Gastroesophageal sphincter (tissue), 4 donors: ENCODE measurements at regions not wholly inside any gene's neighbourhood (a gene's known extent, or its start where the extent isn't known, plus 50 kb on each side); places are given as distances from the start of the nearest gene placed in this dataset.
"Not testable (repeated sequence)": the region's sequence is repeated elsewhere in the genome, so short reads cannot be mapped to it uniquely, and the experiment has no call there.

Experiments used
- ATAC-seq: fragments of 150-250 bp; one replicate; pipeline ENCODE4 v1.9.1; 2016; ENCODE audit warnings: mild to moderate bottlenecking, moderate library complexity
- H3K27ac ChIP-seq, 4 donors: fragments of 200-600 bp; sonication (generic) in 3 of 4; 1 replicate in 3 of 4; 2 replicates in 1 of 4; pipeline ENCODE4 v1.5.1; 2016 to 2019
- H3K27me3 ChIP-seq: fragments of 200-600 bp; sonication (generic); one replicate; pipeline ENCODE4 v1.5.1; 2019
- H3K36me3 ChIP-seq, 2 donors: fragments of 200-600 bp; sonication (generic); one replicate each; pipeline ENCODE4 v1.5.1; 2019; ENCODE audit warnings: control low read depth in 1 of 2
- H3K4me1 ChIP-seq, 3 donors: fragments of 200-600 bp; sonication (generic); 1 replicate in 2 of 3; 2 replicates in 1 of 3; pipeline ENCODE4 v1.5.1; 2016 to 2019; ENCODE audit warnings: control low read depth in 2 of 3
- H3K4me3 ChIP-seq, 2 donors: fragments of 200-600 bp; sonication (generic); one replicate each; pipeline ENCODE4 v1.5.1; 2019; ENCODE audit warnings: mild to moderate bottlenecking in 1 of 2, moderate library complexity in 1 of 2
- H3K9me3 ChIP-seq, 3 donors: fragments of 200-600 bp; sonication (generic); one replicate each; pipeline ENCODE4 v1.5.1; 2017 to 2019; ENCODE audit warnings: control low read depth in 2 of 3
- EP300 ChIP-seq: sonication (generic); formaldehyde crosslinking; IDR thresholded peaks from one replicate; pipeline ENCODE4 v1.6.1; 2017; ENCODE audit warnings: antibody characterized with exemption, mild to moderate bottlenecking
- POLR2A ChIP-seq, 2 donors: fragments of 450-650 bp; IDR thresholded peaks; one replicate each; pipeline ENCODE4 v1.6.1; 2017; ENCODE audit warnings: antibody characterized with exemption in 2 of 2, mild to moderate bottlenecking in 2 of 2, moderate library complexity in 1 of 2
- POLR2AphosphoS5 ChIP-seq: sonication (generic); formaldehyde crosslinking; IDR thresholded peaks from one replicate; pipeline ENCODE4 v1.6.1; 2017; ENCODE audit warnings: antibody characterized with exemption
- WGBS, 2 donors: methylation state at CpG; one replicate each; pipeline ENCODE4 v1.1.5; 2018; ENCODE audit warnings: low coverage in 1 of 2; 5-methylcytosine and 5-hydroxymethylcytosine counted together
- TF ChIP-seq, protein P1 (sequence below), 4 experiments: fragments of 200-600 bp in 2 of 4; fragments of 450-650 bp in 2 of 4; sonication (generic) in 1 of 4; IDR thresholded peaks; one replicate each; pipeline ENCODE4 v1.5.1; 2017 to 2019; ENCODE audit warnings: antibody characterized with exemption in 4 of 4, mild to moderate bottlenecking in 2 of 4, moderate library complexity in 2 of 4

DNA sequence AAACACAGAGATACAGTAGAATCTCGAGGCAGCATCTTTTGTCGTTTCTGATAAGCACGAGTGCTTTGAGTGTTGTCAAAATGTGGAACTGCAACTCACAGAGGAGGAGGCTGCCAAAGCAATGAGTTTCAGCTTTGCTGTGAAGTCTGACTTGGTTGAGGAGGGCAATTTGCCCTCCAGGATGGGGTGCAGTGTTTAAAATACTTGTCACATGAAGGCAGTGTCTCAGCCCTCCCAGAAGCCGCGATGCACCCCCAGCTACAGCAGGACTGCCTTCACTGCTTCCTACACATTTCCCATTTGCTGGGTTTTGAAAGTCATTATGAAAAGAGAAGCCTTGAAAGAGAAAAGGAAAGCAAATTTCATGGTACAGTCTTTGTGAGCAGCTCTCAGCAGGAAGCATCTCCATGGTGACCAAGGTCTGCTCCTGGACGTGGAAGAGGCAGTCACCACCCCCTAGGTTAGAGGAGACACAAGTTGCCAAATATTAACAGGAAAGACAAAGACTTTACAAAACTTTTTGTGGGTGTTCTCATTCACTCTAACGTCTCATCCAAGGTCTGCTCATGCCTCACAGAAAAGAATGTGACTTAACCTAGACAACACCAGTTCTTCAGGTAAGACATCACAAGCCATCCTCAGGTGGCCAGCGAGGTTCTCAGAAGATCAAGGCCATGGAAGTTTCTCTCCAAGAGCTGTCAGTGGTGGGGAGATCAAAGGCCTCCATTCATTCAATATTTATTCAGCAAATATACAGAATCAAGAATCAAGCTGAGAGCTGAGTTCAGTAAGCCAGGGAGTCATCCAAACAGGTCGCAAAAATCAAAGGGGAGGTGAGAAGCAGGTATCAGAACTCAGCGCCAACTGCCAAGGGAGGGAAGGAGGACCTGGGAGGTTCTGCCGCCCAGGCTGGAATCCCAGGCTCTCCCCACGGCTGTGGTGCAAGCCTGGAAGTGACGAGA, 476.0 kb downstream of the EIPR1 start:
- Histone ChIP-seq H3K4me3 (no peak overlapping the region), H3K27me3 (no peaks in the 10 kb centered on the region), H3K4me1 (no peaks in the 10 kb centered on the region), H3K9me3 (no peaks in the 10 kb centered on the region), H3K27ac (no peak overlapping the region), H3K36me3 (no peaks in the 10 kb centered on the region)
- ATAC-seq, result no peak
- TF ChIP-seq, protein P1, sequence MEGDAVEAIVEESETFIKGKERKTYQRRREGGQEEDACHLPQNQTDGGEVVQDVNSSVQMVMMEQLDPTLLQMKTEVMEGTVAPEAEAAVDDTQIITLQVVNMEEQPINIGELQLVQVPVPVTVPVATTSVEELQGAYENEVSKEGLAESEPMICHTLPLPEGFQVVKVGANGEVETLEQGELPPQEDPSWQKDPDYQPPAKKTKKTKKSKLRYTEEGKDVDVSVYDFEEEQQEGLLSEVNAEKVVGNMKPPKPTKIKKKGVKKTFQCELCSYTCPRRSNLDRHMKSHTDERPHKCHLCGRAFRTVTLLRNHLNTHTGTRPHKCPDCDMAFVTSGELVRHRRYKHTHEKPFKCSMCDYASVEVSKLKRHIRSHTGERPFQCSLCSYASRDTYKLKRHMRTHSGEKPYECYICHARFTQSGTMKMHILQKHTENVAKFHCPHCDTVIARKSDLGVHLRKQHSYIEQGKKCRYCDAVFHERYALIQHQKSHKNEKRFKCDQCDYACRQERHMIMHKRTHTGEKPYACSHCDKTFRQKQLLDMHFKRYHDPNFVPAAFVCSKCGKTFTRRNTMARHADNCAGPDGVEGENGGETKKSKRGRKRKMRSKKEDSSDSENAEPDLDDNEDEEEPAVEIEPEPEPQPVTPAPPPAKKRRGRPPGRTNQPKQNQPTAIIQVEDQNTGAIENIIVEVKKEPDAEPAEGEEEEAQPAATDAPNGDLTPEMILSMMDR (IDR thresholded peaks at IDR 0.05), result no peak
- TF ChIP-seq EP300 (no peak), POLR2A (IDR thresholded peaks at IDR 0.05) (no peak), POLR2AphosphoS5 (no peak)
- 47 to 48% methylated on average over 9 of the region's 13 CpGs for WGBS, 2 donors

DNA sequence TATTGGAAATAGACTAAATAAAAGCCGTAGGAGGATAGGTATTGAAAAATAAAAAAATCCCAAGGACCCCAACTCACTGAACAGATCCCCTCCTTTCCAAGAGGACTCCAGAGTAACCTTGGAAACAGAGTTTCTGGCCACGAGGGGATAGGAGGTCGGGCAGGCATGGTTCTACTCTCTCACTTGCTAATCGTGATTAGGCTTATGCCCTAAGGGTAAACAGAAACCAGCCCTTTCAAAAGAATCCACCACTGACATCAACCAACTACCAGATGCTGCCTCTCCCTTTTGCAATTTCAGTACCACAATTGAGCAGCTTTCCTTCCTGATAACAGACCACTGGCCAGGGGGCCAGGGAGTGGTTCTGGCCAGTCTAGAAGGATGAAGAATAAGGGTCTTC, 477.8 kb downstream of the EIPR1 start:
- ATAC-seq, result no peak
- no peaks in the 10 kb centered on the region for H3K9me3 ChIP-seq
- WGBS, 2 donors, result 69 to 70% methylated on average over 1 to 4 of the region's 4 CpGs
- no peak overlapping the region for H3K27ac ChIP-seq
- H3K4me1 ChIP-seq, result no peaks in the 10 kb centered on the region
- no peak overlapping the region for H3K4me3 ChIP-seq
- no peaks in the 10 kb centered on the region for H3K27me3 ChIP-seq
- no peaks in the 10 kb centered on the region for H3K36me3 ChIP-seq
- TF ChIP-seq POLR2AphosphoS5 (no peak), EP300 (no peak), POLR2A (IDR thresholded peaks at IDR 0.05) (no peak)
- TF ChIP-seq, protein P1 (IDR thresholded peaks at IDR 0.05), result no peak

DNA sequence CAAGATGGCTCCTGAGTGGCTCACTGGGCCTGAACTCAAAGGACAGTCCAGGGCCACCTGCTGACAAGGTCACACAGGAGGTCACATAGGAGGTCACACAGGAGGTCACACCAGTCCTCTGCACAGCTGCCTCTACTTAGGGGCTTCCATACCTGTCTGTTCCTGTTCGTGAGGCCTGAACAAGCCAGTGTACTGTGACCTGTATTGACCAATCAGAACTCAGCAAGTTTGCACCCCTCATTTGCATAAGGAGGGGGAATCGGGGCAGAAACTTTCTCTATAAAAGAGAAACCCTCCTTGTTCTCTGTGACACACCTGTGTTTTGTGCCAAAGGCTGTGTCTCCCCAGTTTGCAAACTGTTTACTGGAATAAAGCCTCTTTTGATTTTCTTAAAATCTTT, 478.9 kb downstream of the EIPR1 start:
- Histone ChIP-seq H3K36me3 (no peaks in the 10 kb centered on the region), H3K4me1 (no peaks in the 10 kb centered on the region), H3K27ac (no peak overlapping the region), H3K27me3 (no peaks in the 10 kb centered on the region), H3K9me3 (no peaks in the 10 kb centered on the region), H3K4me3 (no peak overlapping the region)
- TF ChIP-seq, protein P1 (IDR thresholded peaks at IDR 0.05), result no peak
- TF ChIP-seq POLR2AphosphoS5, result no peak
- TF ChIP-seq EP300, result no peak
- no peak for ATAC-seq
- 33% methylated on average over 1 of the region's 2 CpGs; no CpG with 5 or more reads in 1 of the 2 donors for WGBS, 2 donors

DNA sequence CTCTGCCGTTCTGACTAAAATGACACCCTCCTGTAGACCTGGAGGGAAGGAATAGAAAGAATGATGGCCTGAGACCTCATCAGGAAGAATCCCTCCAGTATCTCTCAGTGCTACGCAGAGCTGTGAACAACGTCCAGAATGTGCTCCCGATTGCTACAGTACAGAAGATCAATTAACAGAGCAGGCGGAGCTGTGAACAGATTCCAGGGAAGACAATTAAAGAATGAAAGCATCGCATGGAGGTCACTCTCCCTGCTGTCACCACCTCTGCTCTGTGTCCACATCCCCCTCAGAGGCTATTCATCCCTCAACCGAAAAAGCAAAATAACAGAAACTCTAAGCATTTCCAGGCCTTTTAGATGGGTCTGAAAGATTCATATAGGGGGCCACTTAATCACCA, 481.0 kb downstream of the EIPR1 start:
- Histone ChIP-seq H3K9me3 (no peaks in the 10 kb centered on the region), H3K27ac (no peak overlapping the region), H3K4me1 (no peaks in the 10 kb centered on the region), H3K4me3 (no peak overlapping the region), H3K27me3 (no peaks in the 10 kb centered on the region), H3K36me3 (no peaks in the 10 kb centered on the region)
- TF ChIP-seq EP300 (no peak), POLR2A (IDR thresholded peaks at IDR 0.05) (no peak), POLR2AphosphoS5 (no peak)
- TF ChIP-seq, protein P1 (IDR thresholded peaks at IDR 0.05), result no peak
- 40 to 86% methylated on average over 1 to 4 of the region's 7 CpGs for WGBS, 2 donors
- ATAC-seq, result no peak

DNA sequence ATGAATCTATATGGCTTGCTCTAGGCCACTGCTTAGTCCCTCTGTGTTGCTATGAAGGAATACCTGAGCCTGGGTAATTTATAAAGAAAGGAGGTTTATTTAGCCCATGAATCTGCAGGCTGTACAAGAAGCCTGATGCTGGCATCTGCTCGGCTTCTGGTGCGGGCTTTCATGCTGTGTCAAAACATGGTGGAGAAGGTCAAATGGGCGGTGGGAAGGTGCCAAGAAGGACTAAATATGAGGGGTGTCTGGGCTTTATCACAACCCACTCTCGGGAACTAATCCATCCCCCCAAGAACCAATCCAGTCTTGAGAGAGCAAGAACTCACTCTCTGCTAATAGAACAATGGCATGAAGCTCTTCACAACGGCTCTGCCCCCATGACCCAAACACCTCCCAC, 481.6 kb downstream of the EIPR1 start:
- no peak for ATAC-seq
- Histone ChIP-seq H3K9me3 (no peaks in the 10 kb centered on the region), H3K27me3 (no peaks in the 10 kb centered on the region), H3K36me3 (no peaks in the 10 kb centered on the region), H3K4me3 (no peak overlapping the region), H3K27ac (no peak overlapping the region), H3K4me1 (no peaks in the 10 kb centered on the region)
- 67 to 82% methylated on average over 4 of the region's 5 CpGs for WGBS, 2 donors
- TF ChIP-seq POLR2AphosphoS5 (no peak), POLR2A (IDR thresholded peaks at IDR 0.05) (no peak), EP300 (no peak)
- TF ChIP-seq, protein P1 (IDR thresholded peaks at IDR 0.05), result no peak

DNA sequence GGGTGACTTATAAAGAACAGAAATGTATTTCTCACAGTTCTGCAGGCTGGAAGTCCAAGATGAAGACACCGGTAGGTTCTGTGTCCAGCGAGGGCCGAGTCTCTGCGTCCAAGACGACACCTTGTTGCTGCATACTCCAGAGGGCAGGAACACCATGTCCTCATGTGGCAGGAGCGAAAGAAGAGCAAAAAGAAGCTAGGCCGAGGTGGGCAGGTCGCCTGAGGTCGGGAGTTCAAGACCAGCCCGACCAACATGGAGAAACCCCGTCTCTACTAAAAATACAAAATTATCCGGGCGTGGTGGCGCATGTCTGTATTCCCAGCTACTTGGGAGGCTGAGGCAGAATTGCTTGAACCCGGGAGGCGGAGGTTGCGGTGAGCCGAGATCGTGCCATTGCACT, 483.6 kb downstream of the EIPR1 start:
- H3K27me3 ChIP-seq, H3K4me3 ChIP-seq, H3K36me3 ChIP-seq, H3K27ac ChIP-seq, H3K9me3 ChIP-seq, H3K4me1 ChIP-seq, ATAC-seq: not testable (repeated sequence)
- 60 to 87% methylated on average over 3 to 19 of the region's 19 CpGs for WGBS, 2 donors
